Activated naive CD4-positive, alpha-beta T cell treated with anti-CD3 and anti-CD28 coated beads, Interleukin-2, amount 50 U/mL, for 16 hours (primary cell): ENCODE measurements at regions not wholly inside any gene's neighbourhood (a gene's known extent, or its start where the extent isn't known, plus 50 kb on each side); places are given as distances from the start of the nearest gene placed in this dataset.

ENCODE experiments used
- DNase-seq: peaks from one replicate; pipeline ENCODE4 v3.0.0-alpha.2; 2020

- DNase-seq = no peak
Measured at GRCh38 chr5:125408448-125409233, 662.2 kb upstream of the ZNF608 start.

GRCh38 chr5:125409234-125409860 is 662.9 kb upstream of the ZNF608 start:
- DNase-seq = no peak

GRCh38 chr5:125409861-125410536 is 663.6 kb upstream of the ZNF608 start:
- no peak for DNase-seq

GRCh38 chr5:125410537-125411070 is 664.2 kb upstream of the ZNF608 start:
- no peak for DNase-seq

GRCh38 chr5:125411071-125411743 is 664.8 kb upstream of the ZNF608 start:
- DNase-seq = no peak

GRCh38 chr5:125411744-125412560 is 665.5 kb upstream of the ZNF608 start:
- no peak for DNase-seq

- peak; percentile 8 for DNase-seq
Measured at GRCh38 chr5:125412561-125413495, 666.4 kb upstream of the ZNF608 start.

- no peak for DNase-seq
Measured at GRCh38 chr5:125413496-125414274, 667.2 kb upstream of the ZNF608 start.

GRCh38 chr5:125415126-125415525 is 668.7 kb upstream of the ZNF608 start:
- no peak for DNase-seq

- no peak for DNase-seq
Measured at GRCh38 chr5:125416055-125416454, 669.6 kb upstream of the ZNF608 start.

GRCh38 chr5:125421006-125421405 is 674.6 kb upstream of the ZNF608 start:
- no peak for DNase-seq

GRCh38 chr5:125422342-125422741 is 675.9 kb upstream of the ZNF608 start:
- no peak for DNase-seq

GRCh38 chr5:125424402-125425141 is 678.1 kb upstream of the ZNF608 start:
- no peak for DNase-seq

GRCh38 chr5:125429498-125429897 is 683.1 kb upstream of the ZNF608 start:
- DNase-seq = no peak

- no peak for DNase-seq
Measured at GRCh38 chr5:125433457-125433856, 687.0 kb upstream of the ZNF608 start.

- DNase-seq = no peak
Measured at GRCh38 chr5:125439243-125439642, 692.8 kb upstream of the ZNF608 start.

- no peak for DNase-seq
Measured at GRCh38 chr5:125440905-125441304, 694.5 kb upstream of the ZNF608 start.

GRCh38 chr5:125446986-125447385 is 700.5 kb upstream of the ZNF608 start:
- DNase-seq = no peak

GRCh38 chr5:125450771-125451170 is 704.3 kb upstream of the ZNF608 start:
- DNase-seq = no peak
